ENCODE measurements at regions not wholly inside any gene's neighbourhood (a gene's known extent, or its start where the extent isn't known, plus 50 kb on each side); places are given as distances from the start of the nearest gene placed in this dataset.

GRCh38 chr2:145002624-145003023, 482.7 kb upstream of the ZEB2 start:
- intact Hi-C loops (cut with DNase I; ENCODE audit: low total_unique reads), result no loop called here
- no peaks in the 10 kb centered on the region for H3K36me3 ChIP-seq (ENCODE audit: low read depth, missing control alignments)
- H3K27me3 ChIP-seq, result no peaks in the 10 kb centered on the region
- no peak overlapping the region for H3K4me3 ChIP-seq
- no peaks in the 10 kb centered on the region for H3K9me3 ChIP-seq
- 100% methylated on average over 1 of the region's 1 CpG for whole genome bisulfite sequencing, 2 donors
- no peak for DNase-seq
- no peak overlapping the region for H3K27ac ChIP-seq
- no peak for TF ChIP-seq CTCF (IDR thresholded peaks at IDR 0.05)
- no peak for TF ChIP-seq POLR2A (IDR thresholded peaks at IDR 0.05)
- no peaks in the 10 kb centered on the region for H3K4me1 ChIP-seq

GRCh38 chr2:145000376-145000775, 480.5 kb upstream of the ZEB2 start:
- H3K36me3 ChIP-seq (ENCODE audit: low read depth, missing control alignments), result no peaks in the 10 kb centered on the region
- TF ChIP-seq POLR2A (IDR thresholded peaks at IDR 0.05) (no peak), CTCF (IDR thresholded peaks at IDR 0.05) (no peak)
- intact Hi-C loops (cut with DNase I; ENCODE audit: low total_unique reads), result no loop called here

GRCh38 chr2:144999936-145000335, 480.0 kb upstream of the ZEB2 start:
- intact Hi-C loops (cut with DNase I; ENCODE audit: low total_unique reads), result no loop called here
- H3K4me1 ChIP-seq, result no peaks in the 10 kb centered on the region

More at GRCh38 chr2:145000376-145000775, 480.5 kb upstream of the ZEB2 start:
- Histone ChIP-seq H3K27ac (peak overlapping the region in 1 of 2 donors; percentile 26), H3K4me3 (no peak overlapping the region), H3K9me3 (no peaks in the 10 kb centered on the region), H3K27me3 (no peaks in the 10 kb centered on the region), H3K4me1 (no peaks in the 10 kb centered on the region)
- no peak for DNase-seq

GRCh38 chr2:144999071-144999875, 479.4 kb upstream of the ZEB2 start:
- 54 to 61% methylated on average over 7 of the region's 7 CpGs for WGBS, 2 donors
- Histone ChIP-seq H3K4me1 (no peaks in the 10 kb centered on the region), H3K4me3 (no peak overlapping the region), H3K9me3 (no peaks in the 10 kb centered on the region), H3K27ac (peak overlapping the region in 1 of 2 donors; percentile 26), H3K36me3 (ENCODE audit: low read depth, missing control alignments) (no peaks in the 10 kb centered on the region), H3K27me3 (no peaks in the 10 kb centered on the region)
- peak; percentile 47 for DNase-seq
- no peak for TF ChIP-seq CTCF (IDR thresholded peaks at IDR 0.05)
- no peak for TF ChIP-seq POLR2A (IDR thresholded peaks at IDR 0.05)
- intact Hi-C loops (cut with DNase I; ENCODE audit: low total_unique reads), result no loop called here

More at GRCh38 chr2:144999936-145000335, 480.0 kb upstream of the ZEB2 start:
- peak overlapping the region in 1 of 2 donors; percentile 26 for H3K27ac ChIP-seq
- WGBS, 2 donors, result 37 to 55% methylated on average over 1 of the region's 1 CpG
- no peaks in the 10 kb centered on the region for H3K27me3 ChIP-seq
- H3K9me3 ChIP-seq, result no peaks in the 10 kb centered on the region
- no peaks in the 10 kb centered on the region for H3K36me3 ChIP-seq (ENCODE audit: low read depth, missing control alignments)
- TF ChIP-seq CTCF (IDR thresholded peaks at IDR 0.05) (no peak), POLR2A (IDR thresholded peaks at IDR 0.05) (no peak)
- no peak for DNase-seq
- no peak overlapping the region for H3K4me3 ChIP-seq

- Histone ChIP-seq H3K9me3 (no peaks in the 10 kb centered on the region), H3K4me3 (no peak overlapping the region), H3K4me1 (no peaks in the 10 kb centered on the region), H3K36me3 (ENCODE audit: low read depth, missing control alignments) (no peaks in the 10 kb centered on the region), H3K27ac (peak overlapping the region in 1 of 2 donors; percentile 26), H3K27me3 (no peaks in the 10 kb centered on the region)
- TF ChIP-seq POLR2A (IDR thresholded peaks at IDR 0.05) (no peak), CTCF (IDR thresholded peaks at IDR 0.05) (no peak)
- WGBS, 2 donors, result 66 to 72% methylated on average over 4 of the region's 4 CpGs
- intact Hi-C loops (cut with DNase I; ENCODE audit: low total_unique reads), result no loop called here
- no peak for DNase-seq
Observed at GRCh38 chr2:144998435-144998834, 478.5 kb upstream of the ZEB2 start.

Measured in testis (tissue), 2 donors.